Panc1 (cell line): ENCODE measurements at regions not wholly inside any gene's neighbourhood (a gene's known extent, or its start where the extent isn't known, plus 50 kb on each side); places are given as distances from the start of the nearest gene placed in this dataset.

Source experiments
- POLR2AphosphoS5 ChIP-seq: IDR thresholded peaks from 2 replicates; pipeline ENCODE4 v1.6.1; 2012; ENCODE audit warnings: mild to moderate bottlenecking, low read depth, low read length, moderate library complexity
- SIN3A ChIP-seq: IDR thresholded peaks from 2 replicates; pipeline ENCODE4 v1.6.1; 2012; ENCODE audit warnings: low read depth, mild to moderate bottlenecking, low read length, moderate library complexity, borderline replicate concordance; ENCODE audit not compliant: insufficient read depth
- TCF7L2 ChIP-seq: IDR thresholded peaks from 2 replicates; pipeline ENCODE4 v1.6.1; 2011; ENCODE audit warnings: mild to moderate bottlenecking, low read depth, low read length, inconsistent platforms
- TF ChIP-seq, protein P1 (sequence below): fragments of 450-650 bp; IDR thresholded peaks from 2 replicates; pipeline ENCODE4 v1.5.1; 2017; ENCODE audit warnings: mild to moderate bottlenecking
- TF ChIP-seq, protein P2 (sequence below), 2 experiments: IDR thresholded peaks; 2 replicates each; pipeline ENCODE4 v1.6.1; 2011 to 2012; ENCODE audit warnings: low read depth in 2 of 2, control low read depth in 1 of 2, low read length in 1 of 2, mild to moderate bottlenecking in 1 of 2, moderate library complexity in 1 of 2; ENCODE audit not compliant: insufficient read depth in 1 of 2

DNA sequence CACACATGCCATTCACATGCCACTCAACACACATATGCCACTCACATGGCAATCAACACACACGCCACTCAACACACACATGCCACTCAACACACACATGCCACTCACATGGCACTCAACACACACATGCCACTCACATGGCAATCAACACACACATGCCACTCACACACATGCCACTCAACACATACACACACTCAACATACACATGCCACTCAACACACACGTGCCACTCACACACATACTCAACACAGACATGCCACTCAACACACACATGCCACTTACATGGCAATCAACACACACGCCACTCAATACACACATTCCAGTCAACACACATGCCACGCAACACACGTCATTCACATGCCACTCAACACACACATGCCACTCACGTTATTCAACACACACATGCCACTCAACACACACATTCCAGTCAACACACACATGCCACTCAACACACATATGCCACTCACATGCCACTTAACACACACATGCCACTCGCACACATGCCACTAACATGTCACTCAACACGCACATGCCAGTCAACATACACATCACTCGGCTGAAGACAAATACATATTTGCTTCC lies 182.9 kb downstream of the NPHP4 start:
- TF ChIP-seq, protein P1, sequence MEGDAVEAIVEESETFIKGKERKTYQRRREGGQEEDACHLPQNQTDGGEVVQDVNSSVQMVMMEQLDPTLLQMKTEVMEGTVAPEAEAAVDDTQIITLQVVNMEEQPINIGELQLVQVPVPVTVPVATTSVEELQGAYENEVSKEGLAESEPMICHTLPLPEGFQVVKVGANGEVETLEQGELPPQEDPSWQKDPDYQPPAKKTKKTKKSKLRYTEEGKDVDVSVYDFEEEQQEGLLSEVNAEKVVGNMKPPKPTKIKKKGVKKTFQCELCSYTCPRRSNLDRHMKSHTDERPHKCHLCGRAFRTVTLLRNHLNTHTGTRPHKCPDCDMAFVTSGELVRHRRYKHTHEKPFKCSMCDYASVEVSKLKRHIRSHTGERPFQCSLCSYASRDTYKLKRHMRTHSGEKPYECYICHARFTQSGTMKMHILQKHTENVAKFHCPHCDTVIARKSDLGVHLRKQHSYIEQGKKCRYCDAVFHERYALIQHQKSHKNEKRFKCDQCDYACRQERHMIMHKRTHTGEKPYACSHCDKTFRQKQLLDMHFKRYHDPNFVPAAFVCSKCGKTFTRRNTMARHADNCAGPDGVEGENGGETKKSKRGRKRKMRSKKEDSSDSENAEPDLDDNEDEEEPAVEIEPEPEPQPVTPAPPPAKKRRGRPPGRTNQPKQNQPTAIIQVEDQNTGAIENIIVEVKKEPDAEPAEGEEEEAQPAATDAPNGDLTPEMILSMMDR: no peak
- TF ChIP-seq SIN3A (no peak), POLR2AphosphoS5 (no peak), TCF7L2 (no peak)
- TF ChIP-seq, protein P2, sequence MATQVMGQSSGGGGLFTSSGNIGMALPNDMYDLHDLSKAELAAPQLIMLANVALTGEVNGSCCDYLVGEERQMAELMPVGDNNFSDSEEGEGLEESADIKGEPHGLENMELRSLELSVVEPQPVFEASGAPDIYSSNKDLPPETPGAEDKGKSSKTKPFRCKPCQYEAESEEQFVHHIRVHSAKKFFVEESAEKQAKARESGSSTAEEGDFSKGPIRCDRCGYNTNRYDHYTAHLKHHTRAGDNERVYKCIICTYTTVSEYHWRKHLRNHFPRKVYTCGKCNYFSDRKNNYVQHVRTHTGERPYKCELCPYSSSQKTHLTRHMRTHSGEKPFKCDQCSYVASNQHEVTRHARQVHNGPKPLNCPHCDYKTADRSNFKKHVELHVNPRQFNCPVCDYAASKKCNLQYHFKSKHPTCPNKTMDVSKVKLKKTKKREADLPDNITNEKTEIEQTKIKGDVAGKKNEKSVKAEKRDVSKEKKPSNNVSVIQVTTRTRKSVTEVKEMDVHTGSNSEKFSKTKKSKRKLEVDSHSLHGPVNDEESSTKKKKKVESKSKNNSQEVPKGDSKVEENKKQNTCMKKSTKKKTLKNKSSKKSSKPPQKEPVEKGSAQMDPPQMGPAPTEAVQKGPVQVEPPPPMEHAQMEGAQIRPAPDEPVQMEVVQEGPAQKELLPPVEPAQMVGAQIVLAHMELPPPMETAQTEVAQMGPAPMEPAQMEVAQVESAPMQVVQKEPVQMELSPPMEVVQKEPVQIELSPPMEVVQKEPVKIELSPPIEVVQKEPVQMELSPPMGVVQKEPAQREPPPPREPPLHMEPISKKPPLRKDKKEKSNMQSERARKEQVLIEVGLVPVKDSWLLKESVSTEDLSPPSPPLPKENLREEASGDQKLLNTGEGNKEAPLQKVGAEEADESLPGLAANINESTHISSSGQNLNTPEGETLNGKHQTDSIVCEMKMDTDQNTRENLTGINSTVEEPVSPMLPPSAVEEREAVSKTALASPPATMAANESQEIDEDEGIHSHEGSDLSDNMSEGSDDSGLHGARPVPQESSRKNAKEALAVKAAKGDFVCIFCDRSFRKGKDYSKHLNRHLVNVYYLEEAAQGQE (IDR thresholded peaks at IDR 0.05; ENCODE audit: insufficient read depth in 1 of 2, low read depth in 2 of 2, low read length in 1 of 2): no peak
